NB4 (cell line): ENCODE measurements at regions not wholly inside any gene's neighbourhood (a gene's known extent, or its start where the extent isn't known, plus 50 kb on each side); places are given as distances from the start of the nearest gene placed in this dataset.

Experiments used
- CTCF ChIP-seq: IDR thresholded peaks from one replicate; pipeline ENCODE4 v1.5.1; 2012; ENCODE audit warnings: low read depth, low read length
- MYC ChIP-seq: IDR thresholded peaks from 2 replicates; pipeline ENCODE4 v1.6.1; 2011; ENCODE audit warnings: low read depth, low read length
- POLR2A ChIP-seq: IDR thresholded peaks from 2 replicates; pipeline ENCODE4 v1.6.1; 2011; ENCODE audit warnings: mild to moderate bottlenecking; ENCODE audit not compliant: insufficient read length; ENCODE audit errors: extremely low read depth

GRCh38 chr18:10317864-10318690, 136.4 kb upstream of the APCDD1 start:
- TF ChIP-seq POLR2A (no peak), CTCF (no peak), MYC (no peak)
